HepG2 (cell line): ENCODE measurements at regions not wholly inside any gene's neighbourhood (a gene's known extent, or its start where the extent isn't known, plus 50 kb on each side); places are given as distances from the start of the nearest gene placed in this dataset.

Experiments
- EHMT2 ChIP-seq: fragments of 200-600 bp; sonication (generic); IDR thresholded peaks from 2 replicates; pipeline ENCODE4 v1.7.0; 2017; ENCODE audit warnings: antibody characterized with exemption, low read depth, low read length, borderline replicate concordance
- NR1H2 ChIP-seq: sonication (generic); formaldehyde crosslinking; IDR thresholded peaks from 2 replicates; pipeline ENCODE4 v1.8.1; 2022; ENCODE audit warnings: low read depth, missing genetic modification reagents, borderline replicate concordance
- SRSF1 ChIP-seq: fragments of 200-400 bp; formaldehyde crosslinking; optimal IDR thresholded peaks from 2 replicates; pipeline ENCODE3; 2017; ENCODE audit warnings: mild to moderate bottlenecking, low read depth, low read length, moderate library complexity
- ZNF687 ChIP-seq: sonication (generic); formaldehyde crosslinking; IDR thresholded peaks from 2 replicates; pipeline ENCODE4 v1.5.1; 2020; ENCODE audit warnings: mild to moderate bottlenecking, missing genetic modification reagents, moderate library complexity
- TF ChIP-seq, protein P1 (sequence below): sonication (generic); formaldehyde crosslinking; IDR thresholded peaks from 2 replicates; pipeline ENCODE4 v1.5.1; 2020; ENCODE audit warnings: missing genetic modification reagents, mild to moderate bottlenecking, borderline replicate concordance
- TF ChIP-seq, protein P2 (sequence below): conservative IDR thresholded peaks from 2 replicates; pipeline ENCODE4 v1.6.1; 2018; ENCODE audit warnings: missing genetic modification reagents

GRCh38 chr2:234852035-234852434 lies 99.8 kb upstream of the SH3BP4 start (continued):
- TF ChIP-seq, protein P1, sequence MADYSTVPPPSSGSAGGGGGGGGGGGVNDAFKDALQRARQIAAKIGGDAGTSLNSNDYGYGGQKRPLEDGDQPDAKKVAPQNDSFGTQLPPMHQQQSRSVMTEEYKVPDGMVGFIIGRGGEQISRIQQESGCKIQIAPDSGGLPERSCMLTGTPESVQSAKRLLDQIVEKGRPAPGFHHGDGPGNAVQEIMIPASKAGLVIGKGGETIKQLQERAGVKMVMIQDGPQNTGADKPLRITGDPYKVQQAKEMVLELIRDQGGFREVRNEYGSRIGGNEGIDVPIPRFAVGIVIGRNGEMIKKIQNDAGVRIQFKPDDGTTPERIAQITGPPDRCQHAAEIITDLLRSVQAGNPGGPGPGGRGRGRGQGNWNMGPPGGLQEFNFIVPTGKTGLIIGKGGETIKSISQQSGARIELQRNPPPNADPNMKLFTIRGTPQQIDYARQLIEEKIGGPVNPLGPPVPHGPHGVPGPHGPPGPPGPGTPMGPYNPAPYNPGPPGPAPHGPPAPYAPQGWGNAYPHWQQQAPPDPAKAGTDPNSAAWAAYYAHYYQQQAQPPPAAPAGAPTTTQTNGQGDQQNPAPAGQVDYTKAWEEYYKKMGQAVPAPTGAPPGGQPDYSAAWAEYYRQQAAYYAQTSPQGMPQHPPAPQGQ (CRISPR knock-in tag), result no peak
- no peak for TF ChIP-seq SRSF1
- TF ChIP-seq ZNF687 (CRISPR knock-in tag), result peak; percentile 56
- TF ChIP-seq EHMT2, result 0 out of 2 replicates have a peak, but pooled peaks have one; percentile 60
- no peak for TF ChIP-seq NR1H2 (CRISPR knock-in tag)
- TF ChIP-seq, protein P2, sequence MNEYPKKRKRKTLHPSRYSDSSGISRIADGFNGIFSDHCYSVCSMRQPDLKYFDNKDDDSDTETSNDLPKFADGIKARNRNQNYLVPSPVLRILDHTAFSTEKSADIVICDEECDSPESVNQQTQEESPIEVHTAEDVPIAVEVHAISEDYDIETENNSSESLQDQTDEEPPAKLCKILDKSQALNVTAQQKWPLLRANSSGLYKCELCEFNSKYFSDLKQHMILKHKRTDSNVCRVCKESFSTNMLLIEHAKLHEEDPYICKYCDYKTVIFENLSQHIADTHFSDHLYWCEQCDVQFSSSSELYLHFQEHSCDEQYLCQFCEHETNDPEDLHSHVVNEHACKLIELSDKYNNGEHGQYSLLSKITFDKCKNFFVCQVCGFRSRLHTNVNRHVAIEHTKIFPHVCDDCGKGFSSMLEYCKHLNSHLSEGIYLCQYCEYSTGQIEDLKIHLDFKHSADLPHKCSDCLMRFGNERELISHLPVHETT (CRISPR knock-in tag), result no peak
